ENCODE measurements at regions not wholly inside any gene's neighbourhood (a gene's known extent, or its start where the extent isn't known, plus 50 kb on each side); places are given as distances from the start of the nearest gene placed in this dataset.

DNA sequence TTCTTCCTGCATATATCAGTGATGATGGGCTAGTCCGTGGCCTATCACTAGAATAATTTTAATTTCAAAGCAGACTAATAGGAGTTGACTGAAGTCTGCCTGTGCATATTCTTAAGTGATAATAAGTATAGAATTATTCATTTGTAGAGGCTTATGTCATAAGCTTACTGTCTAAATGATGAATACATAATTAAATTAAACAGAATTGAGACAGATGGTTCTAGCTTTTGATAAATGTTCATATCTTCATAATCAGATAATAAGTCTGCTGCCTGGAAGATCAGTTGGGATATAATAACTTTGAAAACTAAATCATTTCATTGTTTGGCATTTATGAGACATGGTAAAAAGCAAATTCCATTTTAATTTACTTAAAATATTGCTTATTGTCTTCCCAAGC lies 1175.6 kb downstream of the TECRL start:
- TF ChIP-seq CTCF (conservative IDR thresholded peaks at IDR 0.05; ENCODE audit: low read depth, low read length) (no peak), EZH2 (IDR thresholded peaks at IDR 0.05; ENCODE audit: borderline replicate concordance, low read depth, low read length, poor library complexity, severe bottlenecking) (no peak)

Data from A673 (cell line).